ENCODE measurements at regions not wholly inside any gene's neighbourhood (a gene's known extent, or its start where the extent isn't known, plus 50 kb on each side); places are given as distances from the start of the nearest gene placed in this dataset.

DNA sequence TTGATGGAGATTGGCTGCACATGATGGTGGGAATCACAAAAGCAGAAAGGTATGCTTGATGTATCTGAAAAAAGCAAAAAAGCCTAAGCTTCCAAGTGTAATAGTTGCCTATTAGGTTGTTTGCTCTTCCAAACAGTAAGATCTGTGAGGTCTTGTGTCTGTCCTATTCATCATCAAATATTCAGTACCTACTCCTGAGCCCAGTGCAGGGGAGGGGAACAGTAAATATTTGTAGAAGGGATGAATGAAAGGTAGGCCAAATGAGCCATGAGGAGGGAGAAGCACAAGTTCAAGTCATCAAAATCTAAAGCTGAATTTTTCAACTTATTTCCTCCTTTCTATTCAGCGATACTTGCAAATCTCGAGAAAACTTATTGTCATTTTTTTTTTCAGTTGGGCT lies 153.2 kb upstream of the ETAA1 start:
- no peak for DNase-seq (ENCODE audit: low spot score)
- in situ Hi-C loops (cut with MboI; ENCODE audit: low sequenced_read_pairs, unreplicated experiment) = no loop called here
- TF ChIP-seq, protein P1, sequence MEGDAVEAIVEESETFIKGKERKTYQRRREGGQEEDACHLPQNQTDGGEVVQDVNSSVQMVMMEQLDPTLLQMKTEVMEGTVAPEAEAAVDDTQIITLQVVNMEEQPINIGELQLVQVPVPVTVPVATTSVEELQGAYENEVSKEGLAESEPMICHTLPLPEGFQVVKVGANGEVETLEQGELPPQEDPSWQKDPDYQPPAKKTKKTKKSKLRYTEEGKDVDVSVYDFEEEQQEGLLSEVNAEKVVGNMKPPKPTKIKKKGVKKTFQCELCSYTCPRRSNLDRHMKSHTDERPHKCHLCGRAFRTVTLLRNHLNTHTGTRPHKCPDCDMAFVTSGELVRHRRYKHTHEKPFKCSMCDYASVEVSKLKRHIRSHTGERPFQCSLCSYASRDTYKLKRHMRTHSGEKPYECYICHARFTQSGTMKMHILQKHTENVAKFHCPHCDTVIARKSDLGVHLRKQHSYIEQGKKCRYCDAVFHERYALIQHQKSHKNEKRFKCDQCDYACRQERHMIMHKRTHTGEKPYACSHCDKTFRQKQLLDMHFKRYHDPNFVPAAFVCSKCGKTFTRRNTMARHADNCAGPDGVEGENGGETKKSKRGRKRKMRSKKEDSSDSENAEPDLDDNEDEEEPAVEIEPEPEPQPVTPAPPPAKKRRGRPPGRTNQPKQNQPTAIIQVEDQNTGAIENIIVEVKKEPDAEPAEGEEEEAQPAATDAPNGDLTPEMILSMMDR (IDR thresholded peaks at IDR 0.05; ENCODE audit: borderline replicate concordance, control extremely low read depth, extremely low read depth, insufficient read depth, missing control alignments) = no peak

DNA sequence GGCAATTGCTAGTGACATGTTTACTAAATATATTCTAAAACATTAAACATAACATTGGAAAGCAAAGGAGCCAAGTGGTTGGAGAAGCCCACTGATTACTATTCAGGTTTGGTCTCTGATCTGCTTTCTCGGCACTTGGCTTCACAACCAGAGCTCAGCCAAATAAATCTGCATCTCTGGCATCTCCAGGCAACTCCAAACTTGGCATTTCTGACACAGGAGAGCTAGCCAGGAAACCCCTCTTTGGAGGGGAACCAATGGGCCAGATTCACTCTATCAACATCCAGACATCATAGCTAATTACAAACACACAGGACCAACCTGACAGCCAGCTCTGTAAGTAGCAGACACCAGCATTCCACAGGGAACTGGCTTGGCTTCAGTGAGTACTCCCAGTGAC lies 150.3 kb upstream of the ETAA1 start:
- TF ChIP-seq, protein P1 (IDR thresholded peaks at IDR 0.05; ENCODE audit: borderline replicate concordance, control extremely low read depth, extremely low read depth, insufficient read depth, missing control alignments) = no peak
- no peak for DNase-seq (ENCODE audit: low spot score)
- in situ Hi-C loops (cut with MboI; ENCODE audit: low sequenced_read_pairs, unreplicated experiment) = no loop called here

DNA sequence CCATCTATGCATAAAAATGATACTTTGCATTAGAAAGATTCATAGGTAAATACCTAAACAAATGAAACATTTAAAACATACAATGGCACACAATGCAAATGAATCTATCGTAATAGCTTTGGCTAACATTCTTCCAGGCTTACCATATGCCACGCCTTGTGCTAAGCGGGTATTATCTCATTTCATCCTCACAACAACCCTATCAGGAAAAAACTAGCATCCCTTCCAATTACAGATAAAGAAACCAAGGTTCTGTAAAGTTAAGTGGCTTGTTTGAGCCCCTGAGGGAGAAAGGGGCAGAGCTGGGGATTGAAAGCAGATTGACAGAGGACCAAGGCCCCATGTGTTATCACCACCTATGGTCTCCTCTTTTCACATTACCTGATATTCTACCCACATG lies 145.4 kb upstream of the ETAA1 start:
- DNase-seq (ENCODE audit: low spot score) = no peak
- TF ChIP-seq, protein P1 (IDR thresholded peaks at IDR 0.05; ENCODE audit: borderline replicate concordance, control extremely low read depth, extremely low read depth, insufficient read depth, missing control alignments) = no peak
- in situ Hi-C loops (cut with MboI; ENCODE audit: low sequenced_read_pairs, unreplicated experiment) = no loop called here

DNA sequence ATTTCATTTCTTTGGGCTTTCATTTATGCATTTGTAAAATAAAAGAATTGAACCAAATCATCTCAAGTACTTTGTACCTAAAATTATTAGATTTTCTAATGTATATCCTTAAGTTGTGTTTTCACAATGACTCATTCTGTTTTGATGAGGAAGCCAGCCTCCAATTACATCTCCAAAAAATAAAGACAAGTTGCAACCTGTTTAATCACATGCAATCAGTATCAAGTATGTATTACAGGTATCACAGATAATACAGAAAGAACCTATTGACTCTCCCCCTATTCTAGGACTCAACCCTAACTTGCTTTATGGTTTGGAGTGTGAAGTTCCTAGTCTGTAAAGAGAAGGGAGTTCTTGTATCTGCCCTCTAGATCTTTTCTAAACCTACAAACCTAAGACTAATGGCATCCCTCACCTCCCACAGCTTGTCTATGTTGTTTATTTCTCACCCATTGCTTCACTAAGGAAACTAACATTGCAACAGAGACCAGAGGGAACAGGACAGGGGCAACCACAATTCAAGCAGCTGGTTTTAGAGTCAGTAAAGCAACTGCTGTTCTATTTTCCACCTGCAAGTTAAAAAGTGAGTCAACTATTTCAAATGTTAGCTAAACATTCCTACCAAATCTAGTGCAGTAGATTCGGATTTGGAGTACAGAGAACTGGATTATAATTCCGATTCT lies 141.1 kb upstream of the ETAA1 start:
- no peak for DNase-seq (ENCODE audit: low spot score)
- TF ChIP-seq, protein P1 (IDR thresholded peaks at IDR 0.05; ENCODE audit: borderline replicate concordance, control extremely low read depth, extremely low read depth, insufficient read depth, missing control alignments) = no peak
- in situ Hi-C loops (cut with MboI; ENCODE audit: low sequenced_read_pairs, unreplicated experiment) = no loop called here

DNA sequence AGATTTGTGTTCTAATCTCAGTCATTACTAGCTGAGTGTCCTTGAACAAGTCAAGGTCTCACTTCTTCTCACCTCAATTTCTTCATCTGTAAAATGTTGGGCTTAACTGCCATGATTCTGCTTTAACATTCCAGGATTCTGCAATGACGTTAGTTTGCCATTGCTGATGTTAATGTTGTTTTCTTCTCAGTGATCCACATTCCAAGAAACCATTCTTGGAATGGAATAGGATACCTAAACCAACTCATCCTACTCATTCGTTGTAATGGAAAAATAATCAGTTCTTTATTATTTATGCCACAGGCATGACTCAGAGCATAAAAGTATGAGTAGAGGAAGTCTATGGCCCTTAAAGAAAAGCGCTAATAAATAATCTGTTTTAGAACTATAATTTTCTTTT lies 140.2 kb upstream of the ETAA1 start:
- no peak for DNase-seq (ENCODE audit: low spot score)
- in situ Hi-C loops (cut with MboI; ENCODE audit: low sequenced_read_pairs, unreplicated experiment) = no loop called here
- TF ChIP-seq, protein P1 (IDR thresholded peaks at IDR 0.05; ENCODE audit: borderline replicate concordance, control extremely low read depth, extremely low read depth, insufficient read depth, missing control alignments) = no peak

DNA sequence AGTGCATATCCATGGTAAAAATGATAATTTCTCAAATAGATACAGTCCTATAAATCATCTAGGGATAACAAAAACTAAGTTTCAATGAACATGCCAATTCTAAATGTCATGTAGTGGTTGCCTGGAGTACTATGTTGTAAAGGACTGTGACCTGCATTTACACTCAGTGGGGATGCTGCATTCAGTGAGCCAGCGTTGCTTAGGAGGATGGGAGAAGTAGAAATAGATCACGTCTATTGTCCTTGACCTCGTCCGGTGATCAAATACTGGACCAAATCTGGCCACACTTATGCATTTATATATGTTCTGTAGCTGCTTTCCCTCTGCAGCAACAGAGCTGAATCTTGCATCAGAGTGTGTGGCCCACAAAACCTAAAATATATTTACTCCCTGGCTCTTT lies 139.0 kb upstream of the ETAA1 start:
- in situ Hi-C loops (cut with MboI; ENCODE audit: low sequenced_read_pairs, unreplicated experiment) = no loop called here
- DNase-seq (ENCODE audit: low spot score) = no peak
- TF ChIP-seq, protein P1 (IDR thresholded peaks at IDR 0.05; ENCODE audit: borderline replicate concordance, control extremely low read depth, extremely low read depth, insufficient read depth, missing control alignments) = no peak

Measured in GM13976 (cell line).